ENCODE measurements at regions not wholly inside any gene's neighbourhood (a gene's known extent, or its start where the extent isn't known, plus 50 kb on each side); places are given as distances from the start of the nearest gene placed in this dataset.

- Histone ChIP-seq H3K4me3 (ENCODE audit: low read length in 2 of 2) (no peak overlapping the region), H3K4me1 (ENCODE audit: control insufficient read depth in 1 of 2, insufficient read depth in 2 of 2, low read length in 2 of 2) (no peaks in the 10 kb centered on the region), H3K27ac (ENCODE audit: low read depth in 1 of 2, low read length in 2 of 2) (no peak overlapping the region), H3K27me3 (ENCODE audit: control insufficient read depth in 1 of 2, insufficient read depth in 2 of 2, low read length in 1 of 2) (no peaks in the 10 kb centered on the region), H3K9me3 (ENCODE audit: control insufficient read depth, low read length) (no peaks in the 10 kb centered on the region), H3K36me3 (ENCODE audit: control insufficient read depth in 1 of 2, insufficient read depth in 2 of 2, low read length in 1 of 2) (no peaks in the 10 kb centered on the region)
- ATAC-seq (ENCODE audit: low FRiP score) (no peak), DNase-seq (no peak)
- intact Hi-C loops (cut with DNase I): no loop called here
- WGBS, 2 donors: 89% methylated on average over 4 of the region's 4 CpGs
Measured at GRCh38 chr3:127520993-127521392, 69.5 kb downstream of the TPRA1 start.

- intact Hi-C loops (cut with DNase I): no loop called here
- WGBS, 2 donors: 72 to 84% methylated on average over 4 of the region's 4 CpGs
- Histone ChIP-seq H3K27ac (ENCODE audit: low read depth in 1 of 2, low read length in 2 of 2) (no peak overlapping the region), H3K9me3 (ENCODE audit: control insufficient read depth, low read length) (no peaks in the 10 kb centered on the region), H3K4me3 (ENCODE audit: low read length in 2 of 2) (no peak overlapping the region), H3K36me3 (ENCODE audit: control insufficient read depth in 1 of 2, insufficient read depth in 2 of 2, low read length in 1 of 2) (no peaks in the 10 kb centered on the region), H3K4me1 (ENCODE audit: control insufficient read depth in 1 of 2, insufficient read depth in 2 of 2, low read length in 2 of 2) (no peaks in the 10 kb centered on the region), H3K27me3 (ENCODE audit: control insufficient read depth in 1 of 2, insufficient read depth in 2 of 2, low read length in 1 of 2) (no peaks in the 10 kb centered on the region)
- ATAC-seq (ENCODE audit: low FRiP score) (no peak), DNase-seq (no peak)
Measured at GRCh38 chr3:127518456-127519081, 72.0 kb downstream of the TPRA1 start.

DNA sequence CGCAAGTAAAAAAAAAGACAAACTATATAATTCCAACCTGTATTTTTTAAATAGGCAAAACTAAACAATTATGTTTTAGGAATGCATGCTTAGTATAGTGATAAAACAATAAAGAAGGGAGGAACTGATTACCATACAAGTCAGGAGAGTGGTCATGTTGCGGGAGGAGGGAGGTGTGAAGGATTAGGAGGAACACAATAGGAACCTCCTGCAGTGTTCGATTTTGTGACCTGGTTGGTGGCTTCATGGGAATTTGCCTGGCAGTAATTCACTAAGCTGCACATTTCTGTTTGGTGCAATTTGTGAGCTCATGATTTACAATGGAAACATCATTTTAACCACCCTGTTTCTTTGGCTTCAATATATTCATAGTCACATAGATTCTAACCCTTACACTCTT, 78.3 kb downstream of the TPRA1 start:
- Histone ChIP-seq H3K4me1 (ENCODE audit: control insufficient read depth in 1 of 2, insufficient read depth in 2 of 2, low read length in 2 of 2) (no peaks in the 10 kb centered on the region), H3K27ac (ENCODE audit: low read depth in 1 of 2, low read length in 2 of 2) (no peak overlapping the region), H3K36me3 (ENCODE audit: control insufficient read depth in 1 of 2, insufficient read depth in 2 of 2, low read length in 1 of 2) (no peaks in the 10 kb centered on the region), H3K9me3 (ENCODE audit: control insufficient read depth, low read length) (no peaks in the 10 kb centered on the region), H3K4me3 (ENCODE audit: low read length in 2 of 2) (no peak overlapping the region), H3K27me3 (ENCODE audit: control insufficient read depth in 1 of 2, insufficient read depth in 2 of 2, low read length in 1 of 2) (no peaks in the 10 kb centered on the region)
- intact Hi-C loops (cut with DNase I): no loop called here
- DNase-seq (no peak), ATAC-seq (ENCODE audit: low FRiP score) (no peak)
- WGBS, 2 donors: 46 to 49% methylated on average over 3 of the region's 3 CpGs

GRCh38 chr3:127501177-127501576, 89.4 kb downstream of the TPRA1 start:
- 84 to 92% methylated on average over 1 of the region's 1 CpG for WGBS, 2 donors
- Histone ChIP-seq H3K4me3 (ENCODE audit: low read length in 2 of 2) (no peak overlapping the region), H3K36me3 (ENCODE audit: control insufficient read depth in 1 of 2, insufficient read depth in 2 of 2, low read length in 1 of 2) (no peaks in the 10 kb centered on the region), H3K4me1 (ENCODE audit: control insufficient read depth in 1 of 2, insufficient read depth in 2 of 2, low read length in 2 of 2) (no peaks in the 10 kb centered on the region), H3K9me3 (ENCODE audit: control insufficient read depth, low read length) (peaks cover 5% of the 10 kb centered on the region), H3K27ac (ENCODE audit: low read depth in 1 of 2, low read length in 2 of 2) (no peak overlapping the region), H3K27me3 (ENCODE audit: control insufficient read depth in 1 of 2, insufficient read depth in 2 of 2, low read length in 1 of 2) (peaks cover 0 to 4% of the 10 kb centered on the region in 2 donors)
- intact Hi-C loops (cut with DNase I): no loop called here
- ATAC-seq (ENCODE audit: low FRiP score) (no peak), DNase-seq (no peak)

- no peak for ATAC-seq (ENCODE audit: low FRiP score)
- Histone ChIP-seq H3K4me3 (ENCODE audit: low read length in 2 of 2) (no peak overlapping the region), H3K36me3 (ENCODE audit: control insufficient read depth in 1 of 2, insufficient read depth in 2 of 2, low read length in 1 of 2) (no peaks in the 10 kb centered on the region), H3K4me1 (ENCODE audit: control insufficient read depth in 1 of 2, insufficient read depth in 2 of 2, low read length in 2 of 2) (no peaks in the 10 kb centered on the region), H3K27ac (ENCODE audit: low read depth in 1 of 2, low read length in 2 of 2) (no peak overlapping the region), H3K27me3 (ENCODE audit: control insufficient read depth in 1 of 2, insufficient read depth in 2 of 2, low read length in 1 of 2) (peaks cover 0 to 4% of the 10 kb centered on the region in 2 donors), H3K9me3 (ENCODE audit: control insufficient read depth, low read length) (peaks cover 4% of the 10 kb centered on the region)
- intact Hi-C loops (cut with DNase I): no loop called here
- DNase-seq: no peak
- WGBS, 2 donors: 83 to 85% methylated on average over 2 of the region's 2 CpGs
Measured at GRCh38 chr3:127497676-127498075, 92.9 kb downstream of the TPRA1 start.

DNA sequence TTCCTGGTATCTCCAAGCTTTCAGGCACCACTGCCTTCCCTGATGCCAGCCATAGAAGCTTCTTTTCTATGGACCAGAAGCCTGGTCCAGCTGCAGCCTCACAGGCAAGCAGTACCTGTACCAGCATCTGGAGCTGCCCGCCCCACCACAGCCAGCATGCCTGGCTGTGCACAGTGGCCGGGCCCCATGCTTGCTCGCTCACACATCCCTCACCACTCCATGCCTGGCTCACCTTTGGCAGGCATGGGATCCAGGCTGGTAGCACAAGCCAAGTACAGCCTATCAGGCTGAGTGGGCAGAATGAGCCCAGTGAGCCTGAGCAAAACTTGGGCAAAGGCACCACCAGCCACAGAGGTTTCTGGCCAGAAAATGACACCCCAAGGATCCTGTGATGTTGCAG, 93.4 kb downstream of the TPRA1 start:
- Histone ChIP-seq H3K4me3 (ENCODE audit: low read length in 2 of 2) (no peak overlapping the region), H3K27ac (ENCODE audit: low read depth in 1 of 2, low read length in 2 of 2) (no peak overlapping the region), H3K4me1 (ENCODE audit: control insufficient read depth in 1 of 2, insufficient read depth in 2 of 2, low read length in 2 of 2) (no peaks in the 10 kb centered on the region), H3K9me3 (ENCODE audit: control insufficient read depth, low read length) (peaks cover 6% of the 10 kb centered on the region), H3K27me3 (ENCODE audit: control insufficient read depth in 1 of 2, insufficient read depth in 2 of 2, low read length in 1 of 2) (peaks cover 0 to 4% of the 10 kb centered on the region in 2 donors), H3K36me3 (ENCODE audit: control insufficient read depth in 1 of 2, insufficient read depth in 2 of 2, low read length in 1 of 2) (no peaks in the 10 kb centered on the region)
- intact Hi-C loops (cut with DNase I): no loop called here
- WGBS, 2 donors: 90% methylated on average over 3 of the region's 3 CpGs
- no peak for DNase-seq
- ATAC-seq (ENCODE audit: low FRiP score): no peak

DNA sequence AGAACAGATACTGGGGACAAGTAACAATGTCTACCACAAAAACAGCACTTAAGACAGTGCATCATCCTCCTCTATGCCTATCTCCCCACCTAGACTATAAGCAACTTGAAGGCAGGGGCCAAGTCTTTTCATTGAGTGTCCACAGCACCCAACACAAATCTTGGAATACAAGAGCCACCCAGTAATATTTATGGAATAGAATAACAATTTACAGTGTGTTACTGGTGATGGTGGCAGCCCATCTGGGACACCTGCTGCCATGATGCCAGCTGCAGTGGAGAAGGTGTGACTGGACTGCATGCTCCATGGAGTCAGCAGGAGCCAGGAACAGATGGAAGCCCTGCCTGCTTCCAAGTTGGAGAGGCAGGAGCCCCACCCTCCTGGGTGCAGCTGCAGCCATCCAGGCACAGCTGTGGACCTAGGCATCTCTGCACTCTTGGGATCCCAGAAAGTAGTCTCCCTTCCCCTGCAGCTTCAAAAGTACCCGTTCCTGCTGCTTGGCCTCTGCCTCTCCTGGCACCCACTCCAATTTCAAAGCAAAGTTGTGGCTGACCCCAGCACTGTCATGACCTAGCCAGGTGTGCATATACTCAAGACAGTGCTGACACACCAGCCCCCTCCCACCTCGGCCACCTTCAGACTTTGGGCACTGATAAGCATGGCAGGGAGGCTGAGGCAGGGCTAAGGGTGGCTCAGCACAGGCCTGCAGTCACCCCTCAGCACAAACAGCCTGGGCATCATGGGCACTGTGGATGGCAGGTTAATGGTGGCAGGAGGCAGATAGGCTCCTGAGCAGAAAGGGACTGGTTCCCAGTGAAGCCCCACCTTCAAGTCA, 94.5 kb downstream of the TPRA1 start:
- H3K4me3 ChIP-seq (ENCODE audit: low read length in 2 of 2): no peak overlapping the region
- H3K36me3 ChIP-seq (ENCODE audit: control insufficient read depth in 1 of 2, insufficient read depth in 2 of 2, low read length in 1 of 2): no peaks in the 10 kb centered on the region
- no peak overlapping the region for H3K27ac ChIP-seq (ENCODE audit: low read depth in 1 of 2, low read length in 2 of 2)
- no peak for ATAC-seq (ENCODE audit: low FRiP score)
- 73 to 86% methylated on average over 2 of the region's 2 CpGs for WGBS, 2 donors
- H3K4me1 ChIP-seq (ENCODE audit: control insufficient read depth in 1 of 2, insufficient read depth in 2 of 2, low read length in 2 of 2): no peaks in the 10 kb centered on the region
- H3K9me3 ChIP-seq (ENCODE audit: control insufficient read depth, low read length): peaks cover 4% of the 10 kb centered on the region
- peaks cover 0 to 4% of the 10 kb centered on the region in 2 donors for H3K27me3 ChIP-seq (ENCODE audit: control insufficient read depth in 1 of 2, insufficient read depth in 2 of 2, low read length in 1 of 2)
- intact Hi-C loops (cut with DNase I): no loop called here
- no peak for DNase-seq

DNA sequence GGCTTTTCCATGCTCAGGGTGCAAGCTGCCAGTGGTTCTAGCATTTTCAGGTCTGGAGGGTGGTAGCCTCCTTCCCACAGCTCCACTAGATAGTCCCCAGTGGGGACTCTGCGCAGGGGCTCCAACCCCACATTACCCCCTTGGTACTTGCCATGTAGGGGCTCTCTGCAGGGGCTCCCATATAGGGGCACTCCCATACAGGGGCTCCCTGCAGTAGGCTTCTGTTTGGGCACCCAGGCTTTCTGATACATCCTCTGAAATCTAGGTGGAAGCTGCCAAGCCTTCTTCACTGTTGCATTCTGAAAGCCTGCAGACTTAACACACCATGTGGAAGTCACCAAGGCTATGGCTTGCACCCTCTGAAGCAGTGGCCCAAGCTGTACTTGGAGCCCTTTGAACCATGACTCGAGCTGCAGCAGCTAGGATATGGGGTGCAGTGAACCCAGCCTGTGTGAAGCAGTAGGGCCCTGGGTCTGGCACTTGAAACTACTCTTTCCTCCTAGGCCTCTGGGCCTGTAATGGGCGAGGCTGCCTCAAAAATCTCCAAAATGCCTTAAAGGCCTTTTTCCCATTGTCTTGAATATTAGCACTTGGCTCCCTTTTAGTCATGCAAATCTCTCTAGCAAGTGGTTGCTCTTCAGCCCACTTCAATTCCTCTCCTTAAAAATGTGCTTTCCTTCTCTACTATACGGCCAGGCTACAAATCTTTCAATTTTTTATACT, 96.4 kb downstream of the TPRA1 start:
- WGBS, 2 donors: 85 to 86% methylated on average over 4 of the region's 4 CpGs
- no peak overlapping the region for H3K27ac ChIP-seq (ENCODE audit: low read depth in 1 of 2, low read length in 2 of 2)
- no peaks in the 10 kb centered on the region for H3K4me1 ChIP-seq (ENCODE audit: control insufficient read depth in 1 of 2, insufficient read depth in 2 of 2, low read length in 2 of 2)
- intact Hi-C loops (cut with DNase I): no loop called here
- peaks cover 0 to 3% of the 10 kb centered on the region in 2 donors for H3K27me3 ChIP-seq (ENCODE audit: control insufficient read depth in 1 of 2, insufficient read depth in 2 of 2, low read length in 1 of 2)
- DNase-seq (no peak), ATAC-seq (ENCODE audit: low FRiP score) (no peak)
- peaks cover 4% of the 10 kb centered on the region for H3K9me3 ChIP-seq (ENCODE audit: control insufficient read depth, low read length)
- H3K4me3 ChIP-seq (ENCODE audit: low read length in 2 of 2): no peak overlapping the region
- H3K36me3 ChIP-seq (ENCODE audit: control insufficient read depth in 1 of 2, insufficient read depth in 2 of 2, low read length in 1 of 2): no peaks in the 10 kb centered on the region
